Esophagus mucosa (tissue), 1 donor: ENCODE measurements at regions not wholly inside any gene's neighbourhood (a gene's known extent, or its start where the extent isn't known, plus 50 kb on each side); places are given as distances from the start of the nearest gene placed in this dataset.

Experiments used
- ATAC-seq: fragments of 200-7000 bp; cut with Tn5 transposase; one replicate; pipeline ENCODE4 v1.9.1; 2020
- donor health status: DM: yes; HTN: yes; CAD: no.

DNA sequence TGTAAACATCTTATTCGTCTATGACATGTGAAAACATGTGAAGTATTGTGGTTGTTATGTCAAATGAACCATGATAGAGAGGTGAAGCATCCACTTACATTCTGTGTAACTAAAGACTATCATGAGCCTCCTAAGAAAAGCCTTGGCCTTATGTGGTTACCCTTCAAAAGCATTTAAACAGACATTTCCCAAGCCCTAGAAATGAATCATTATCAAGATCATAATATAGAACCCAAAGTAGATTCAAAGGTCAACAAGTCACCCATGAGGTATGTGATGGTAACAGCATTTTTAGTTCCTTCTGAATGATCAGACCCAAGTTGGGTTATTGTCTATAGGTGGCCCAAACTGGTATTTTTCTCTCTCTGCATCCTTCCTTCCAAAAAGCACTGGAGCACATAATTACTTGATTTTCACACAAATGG is 408.0 kb downstream of the TBL1XR1 start:
- peak; percentile 97 for ATAC-seq

DNA sequence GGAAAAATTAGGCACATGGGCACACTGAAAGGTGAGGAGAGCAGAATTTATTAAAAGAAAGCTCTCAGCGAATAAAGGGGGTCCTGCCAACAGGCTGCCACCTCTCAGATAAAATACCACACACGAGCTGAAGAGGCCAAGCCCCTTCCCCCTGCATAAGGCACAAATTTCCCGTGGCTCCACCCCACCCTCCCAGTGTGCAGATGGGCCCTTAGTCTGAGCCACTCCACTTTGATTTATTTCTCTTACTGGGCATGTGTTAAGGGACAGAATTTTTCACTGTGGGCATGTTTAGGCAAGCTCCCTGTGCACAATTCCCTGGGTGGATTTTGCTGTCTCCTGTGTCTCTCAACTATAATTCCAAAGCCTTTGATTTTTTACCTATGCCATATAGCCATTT is 409.8 kb downstream of the TBL1XR1 start:
- no peak for ATAC-seq

GRCh38 chr3:176785171-176785570 is 412.1 kb downstream of the TBL1XR1 start:
- no peak for ATAC-seq

GRCh38 chr3:176780766-176781165 is 416.5 kb downstream of the TBL1XR1 start:
- ATAC-seq, result no peak

DNA sequence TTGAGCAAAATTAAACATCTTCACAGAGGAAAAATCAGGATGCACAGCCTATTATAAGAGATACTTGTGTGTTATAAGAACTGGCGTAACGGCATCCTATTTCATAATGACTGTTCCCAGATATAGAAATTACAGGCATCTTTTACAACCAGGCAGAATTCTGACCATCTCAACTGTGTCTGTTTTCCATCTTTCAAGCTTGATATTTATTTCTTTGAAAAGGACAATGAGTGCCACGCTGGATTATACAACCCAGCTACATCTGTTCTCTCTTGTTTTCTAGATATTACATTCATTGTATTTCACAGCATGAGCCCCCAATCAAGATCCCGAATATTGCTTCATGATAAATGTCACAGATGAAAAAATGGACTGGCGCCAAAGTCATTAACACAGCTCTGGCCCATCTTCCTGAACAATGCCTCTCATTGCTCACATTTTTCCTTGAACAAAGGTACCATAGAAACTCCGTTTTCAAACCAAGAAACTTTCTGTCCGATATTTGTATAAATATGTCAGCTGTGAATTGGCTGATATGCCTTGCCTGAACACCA is 420.6 kb downstream of the TBL1XR1 start:
- no peak for ATAC-seq

- ATAC-seq, result no peak
Measured at GRCh38 chr3:176769547-176770190, 427.6 kb downstream of the TBL1XR1 start.

DNA sequence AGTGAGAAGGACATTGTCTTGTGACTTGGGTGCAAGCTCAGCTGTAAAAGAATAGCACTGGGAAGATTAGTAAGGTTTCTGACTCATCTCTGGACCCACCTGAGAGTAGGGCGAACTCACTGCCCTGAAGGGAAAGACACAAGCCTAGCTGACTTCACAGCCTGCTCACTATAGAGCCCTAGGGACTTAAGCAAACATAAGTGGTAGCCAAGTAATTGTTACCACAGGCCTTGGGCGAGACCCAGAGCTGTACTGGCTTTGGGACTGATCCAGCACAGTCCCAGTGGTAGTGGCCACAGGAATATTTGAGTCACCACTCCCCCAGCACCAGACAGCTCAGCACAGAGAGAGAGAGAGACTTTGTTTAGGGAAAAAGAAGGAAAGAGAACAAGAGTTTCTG is 429.9 kb downstream of the TBL1XR1 start:
- ATAC-seq, result peak; percentile 71

GRCh38 chr3:176766862-176767261 is 430.4 kb downstream of the TBL1XR1 start:
- no peak for ATAC-seq

- no peak for ATAC-seq
Measured at GRCh38 chr3:176765382-176765900, 431.8 kb downstream of the TBL1XR1 start.

DNA sequence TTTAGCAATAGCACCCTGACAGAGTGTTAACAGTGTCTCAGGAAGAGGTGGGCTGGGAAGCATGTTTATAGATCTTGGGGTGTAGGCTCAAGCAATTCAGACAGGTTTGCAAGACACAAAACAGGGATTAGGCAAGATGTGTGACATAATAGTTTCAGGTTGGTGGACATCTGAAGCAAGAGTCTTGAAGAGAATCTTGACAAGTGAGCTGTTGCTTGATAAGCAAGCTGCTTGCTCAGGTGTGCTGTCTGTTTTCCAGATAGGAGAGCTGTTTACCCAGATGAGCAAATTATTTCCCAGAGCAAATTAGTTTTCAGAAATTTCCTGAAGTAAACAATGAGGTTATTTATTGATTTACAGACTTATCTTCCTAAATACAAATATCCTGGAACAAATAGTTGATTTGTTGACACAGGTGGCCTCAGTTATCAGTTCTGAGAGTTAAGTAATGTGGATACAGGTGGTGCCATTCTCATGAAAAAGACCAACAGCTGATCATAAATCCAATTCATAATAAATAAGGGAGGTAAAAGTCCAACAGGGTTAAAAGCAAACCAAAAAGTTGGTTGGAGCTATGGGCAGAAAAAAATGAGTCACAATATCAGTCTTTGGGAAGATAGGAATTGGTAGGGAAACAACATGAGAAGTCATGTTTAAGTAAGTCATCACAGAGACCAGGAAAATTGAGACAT is 437.3 kb downstream of the TBL1XR1 start:
- ATAC-seq, result no peak

- ATAC-seq, result no peak
Measured at GRCh38 chr3:176757429-176757828, 439.9 kb downstream of the TBL1XR1 start.

DNA sequence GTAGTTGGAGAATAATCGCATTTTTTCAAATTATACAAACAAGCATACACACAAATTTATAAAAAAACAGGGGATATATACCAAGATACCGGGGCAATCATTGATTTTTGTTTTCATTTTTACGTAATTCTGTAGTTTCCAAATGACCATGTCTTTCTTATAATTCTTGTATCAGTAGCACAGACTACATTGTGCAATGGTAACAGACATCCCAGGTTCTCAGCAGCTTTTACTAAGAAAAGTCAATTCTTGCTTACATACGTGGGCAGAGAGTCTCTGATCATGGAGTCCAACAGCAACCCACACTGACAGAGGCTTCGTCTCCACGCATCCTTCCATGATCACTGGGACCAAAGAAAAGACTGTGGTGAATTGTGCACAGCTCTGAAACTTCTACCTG is 441.3 kb downstream of the TBL1XR1 start:
- ATAC-seq, result no peak

DNA sequence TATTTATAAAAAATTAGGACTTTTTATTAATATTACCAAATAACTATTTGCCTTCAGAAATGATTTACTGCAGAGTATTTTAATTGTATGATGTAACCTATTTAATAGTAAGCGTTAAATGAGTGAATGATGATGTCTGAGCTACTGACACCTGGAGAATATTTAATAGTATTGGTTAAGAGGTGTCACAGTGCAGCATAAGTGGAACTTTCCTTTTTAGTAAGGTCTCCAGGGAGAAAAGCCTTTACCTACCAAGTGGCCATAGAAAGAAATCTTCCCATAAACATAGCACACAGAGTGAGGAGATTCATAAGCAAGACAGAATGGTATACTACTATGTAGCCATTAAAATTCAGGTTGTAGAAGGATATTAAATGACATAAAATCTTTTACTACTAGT is 441.7 kb downstream of the TBL1XR1 start:
- ATAC-seq, result no peak

DNA sequence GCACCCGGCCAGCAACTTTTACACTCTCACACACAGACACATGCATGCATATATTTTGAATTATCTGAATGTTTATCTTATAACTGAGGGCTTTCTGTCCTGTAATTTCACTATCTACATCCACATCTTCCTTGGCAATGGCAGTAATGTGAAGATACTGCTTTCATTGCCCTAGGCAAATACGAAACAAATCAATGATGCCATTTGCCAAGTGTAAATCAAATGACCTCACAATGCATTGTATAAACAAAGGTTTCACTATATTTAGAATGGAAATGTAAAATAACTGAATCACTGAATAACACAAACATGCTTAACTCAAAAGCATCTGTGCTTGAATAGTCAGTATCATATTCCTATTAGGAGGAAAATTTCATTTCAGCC is 455.6 kb downstream of the TBL1XR1 start:
- no peak for ATAC-seq

- ATAC-seq, result no peak
Measured at GRCh38 chr3:176740906-176741663, 456.2 kb downstream of the TBL1XR1 start.

GRCh38 chr3:176739159-176739558 is 458.1 kb downstream of the TBL1XR1 start:
- ATAC-seq, result no peak

DNA sequence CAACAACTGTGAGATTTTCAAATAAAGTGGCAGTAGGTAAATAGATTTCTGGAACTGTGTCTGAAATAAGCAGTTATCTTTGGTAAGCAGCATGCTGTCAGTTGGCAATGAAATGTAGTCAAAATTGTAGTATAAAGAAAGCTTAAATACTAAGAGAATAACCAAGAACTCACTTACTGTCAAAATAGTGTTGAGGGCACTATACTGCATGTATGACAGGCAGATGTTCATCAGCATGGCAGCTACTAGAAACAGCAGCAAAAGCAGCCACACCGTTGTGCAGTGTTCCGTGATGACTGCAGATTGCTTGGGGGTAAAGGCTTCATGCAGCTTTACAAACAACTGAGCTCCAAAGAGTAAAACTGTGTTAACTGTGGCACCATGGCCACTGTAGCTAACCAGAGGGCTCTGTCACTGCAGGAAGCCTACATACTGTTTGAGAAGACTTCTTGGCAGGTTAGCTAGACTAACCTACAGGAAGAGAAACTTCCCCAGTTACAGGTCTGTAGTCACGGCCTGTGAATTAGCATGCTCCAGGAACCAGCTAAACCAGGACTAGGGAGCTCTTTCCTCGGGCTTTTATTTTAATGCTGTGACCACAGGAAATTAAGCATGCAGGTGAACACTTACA is 459.7 kb downstream of the TBL1XR1 start:
- no peak for ATAC-seq

GRCh38 chr3:176734146-176734545 is 463.1 kb downstream of the TBL1XR1 start:
- no peak for ATAC-seq

DNA sequence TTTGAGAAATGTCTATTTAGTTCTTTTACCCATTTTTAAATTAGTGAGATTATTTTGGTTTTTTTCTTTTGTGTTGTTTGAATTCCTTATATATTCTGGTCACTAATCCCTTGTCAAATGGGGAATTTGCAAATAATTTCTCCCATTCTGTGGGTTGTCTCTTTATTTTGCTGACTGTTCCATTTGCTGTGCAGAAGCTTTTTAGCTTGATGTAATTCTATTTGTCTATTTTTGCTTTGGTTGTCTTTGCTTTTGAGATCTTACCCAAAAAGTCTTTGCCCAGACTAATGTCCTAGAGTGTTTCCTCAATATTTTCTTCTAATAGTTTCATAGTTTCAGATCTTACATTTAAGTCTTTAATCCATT is 472.9 kb downstream of the TBL1XR1 start:
- no peak for ATAC-seq

DNA sequence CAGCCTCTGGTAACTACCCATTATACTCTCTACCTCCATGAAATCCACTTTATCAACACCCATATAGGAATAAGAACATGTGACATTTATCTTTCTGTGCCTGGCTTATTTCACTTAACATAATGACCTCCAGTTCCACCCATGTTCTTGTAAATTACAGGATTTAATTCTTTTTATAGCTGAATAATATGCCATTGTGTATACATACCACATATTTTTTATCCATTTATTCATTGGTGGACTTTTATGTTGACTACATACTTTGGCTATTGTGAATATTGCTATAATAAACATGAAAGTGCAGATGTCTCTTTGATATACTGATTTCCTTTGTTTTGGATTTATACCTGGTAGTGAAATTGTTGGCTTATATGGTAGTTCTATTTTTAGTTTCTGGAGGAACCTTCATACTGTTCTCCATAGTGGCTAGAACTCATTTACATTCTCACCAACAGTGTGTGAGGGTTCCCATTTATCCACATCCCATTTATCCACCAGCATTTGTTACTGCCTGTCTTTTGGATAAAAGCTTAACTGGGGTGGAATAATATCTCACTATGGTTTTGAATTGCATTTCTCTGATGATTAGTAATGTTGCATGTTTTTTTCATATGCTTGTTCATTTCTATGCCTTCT is 473.4 kb downstream of the TBL1XR1 start:
- no peak for ATAC-seq

- ATAC-seq, result no peak
Measured at GRCh38 chr3:176714034-176714433, 483.2 kb downstream of the TBL1XR1 start.

DNA sequence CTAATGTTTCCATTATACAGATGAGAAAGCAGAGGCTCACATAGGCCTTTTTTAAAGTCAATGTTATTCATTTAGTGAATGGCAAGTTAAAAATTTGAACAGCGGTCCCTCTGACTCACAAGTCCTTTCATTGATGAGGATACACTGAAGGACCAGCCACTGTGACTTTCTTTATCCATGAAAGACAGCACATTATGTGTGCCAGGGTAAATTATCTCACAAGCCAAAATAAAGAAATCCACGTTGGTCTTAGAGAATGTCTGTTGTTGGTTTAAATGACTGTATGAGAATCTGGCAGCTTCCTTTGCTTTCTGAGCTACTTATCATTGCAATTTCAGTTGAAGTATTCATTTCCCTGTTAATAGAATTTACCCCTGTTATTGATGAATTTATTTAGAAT is 485.1 kb downstream of the TBL1XR1 start:
- ATAC-seq, result no peak
